Cardiac muscle cell (in vitro differentiated cells and primary cell): ENCODE measurements at regions not wholly inside any gene's neighbourhood (a gene's known extent, or its start where the extent isn't known, plus 50 kb on each side); places are given as distances from the start of the nearest gene placed in this dataset.
A peak's percentile ranks its signal among the peaks of the same experiment; 100 is the strongest.

ENCODE experiments used
- DNase-seq, 2 donors: peaks; one replicate each; pipeline versions ENCODE4 v3.0.0 to v3.0.0-alpha.2; 2010 to 2017; ENCODE audit warnings: low read depth in 1 of 2, low spot score in 1 of 2
- H3K27ac ChIP-seq: fragments of 200-600 bp; sonication (generic); 2 replicates; pipeline ENCODE4 v1.5.1; 2016
- H3K27me3 ChIP-seq: fragments of 200-600 bp; sonication (generic); 2 replicates; pipeline ENCODE4 v1.6.0; 2016; ENCODE audit warnings: control low read depth
- H3K36me3 ChIP-seq: fragments of 200-600 bp; sonication (generic); 2 replicates; pipeline ENCODE4 v1.5.1; 2016; ENCODE audit warnings: control low read depth
- H3K4me1 ChIP-seq: fragments of 200-600 bp; sonication (generic); 2 replicates; pipeline ENCODE4 v1.8.1; 2017; ENCODE audit warnings: low read depth, mild to moderate bottlenecking, mixed run types
- H3K4me3 ChIP-seq: fragments of 200-600 bp; sonication (generic); 2 replicates; pipeline ENCODE4 v1.5.1; 2016; ENCODE audit warnings: mild to moderate bottlenecking
- H3K9me3 ChIP-seq: fragments of 200-600 bp; sonication (generic); 2 replicates; pipeline ENCODE4 v1.5.1; 2017; ENCODE audit warnings: low read depth, mild to moderate bottlenecking, control low read depth
- CTCF ChIP-seq: IDR thresholded peaks from 2 replicates; pipeline ENCODE4 v1.5.1; 2012; ENCODE audit warnings: low read depth, mild to moderate bottlenecking, low read length

GRCh38 chr5:142441616-142442015 lies 116.8 kb upstream of the SPRY4 start:
- Histone ChIP-seq H3K27me3 (no peaks in the 10 kb centered on the region), H3K4me1 (no peaks in the 10 kb centered on the region), H3K9me3 (no peaks in the 10 kb centered on the region), H3K4me3 (no peak overlapping the region), H3K27ac (no peak overlapping the region), H3K36me3 (no peaks in the 10 kb centered on the region)
- peak in 1 of 2 donors; percentile 70 for DNase-seq
- TF ChIP-seq CTCF, result peak; percentile 22

- peak in 1 of 2 donors; percentile 76 for DNase-seq
- no peaks in the 10 kb centered on the region for H3K9me3 ChIP-seq
- no peak for TF ChIP-seq CTCF
- no peak overlapping the region for H3K27ac ChIP-seq
- H3K27me3 ChIP-seq, result no peaks in the 10 kb centered on the region
- H3K4me1 ChIP-seq, result no peaks in the 10 kb centered on the region
- no peak overlapping the region for H3K4me3 ChIP-seq
- no peaks in the 10 kb centered on the region for H3K36me3 ChIP-seq
Observed at GRCh38 chr5:142439207-142439860, 114.5 kb upstream of the SPRY4 start.

- Histone ChIP-seq H3K36me3 (no peaks in the 10 kb centered on the region), H3K27ac (no peak overlapping the region), H3K27me3 (no peaks in the 10 kb centered on the region), H3K4me3 (no peak overlapping the region), H3K9me3 (no peaks in the 10 kb centered on the region), H3K4me1 (no peaks in the 10 kb centered on the region)
- DNase-seq, result no peak
- no peak for TF ChIP-seq CTCF
Observed at GRCh38 chr5:142438573-142438972, 113.8 kb upstream of the SPRY4 start.

GRCh38 chr5:142437563-142437962 lies 112.7 kb upstream of the SPRY4 start:
- DNase-seq, result no peak
- Histone ChIP-seq H3K4me1 (no peaks in the 10 kb centered on the region), H3K27me3 (no peaks in the 10 kb centered on the region), H3K4me3 (no peak overlapping the region), H3K36me3 (no peaks in the 10 kb centered on the region), H3K9me3 (no peaks in the 10 kb centered on the region), H3K27ac (no peak overlapping the region)
- TF ChIP-seq CTCF, result no peak

- H3K9me3 ChIP-seq, result no peaks in the 10 kb centered on the region
- H3K27me3 ChIP-seq, result no peaks in the 10 kb centered on the region
- H3K27ac ChIP-seq, result no peak overlapping the region
- TF ChIP-seq CTCF, result no peak
- H3K4me3 ChIP-seq, result no peak overlapping the region
- no peaks in the 10 kb centered on the region for H3K4me1 ChIP-seq
- no peaks in the 10 kb centered on the region for H3K36me3 ChIP-seq
- DNase-seq, result no peak
Observed at GRCh38 chr5:142435410-142436115, 110.7 kb upstream of the SPRY4 start.
